ENCODE measurements at regions not wholly inside any gene's neighbourhood (a gene's known extent, or its start where the extent isn't known, plus 50 kb on each side); places are given as distances from the start of the nearest gene placed in this dataset.
"Not testable (repeated sequence)": the region's sequence is repeated elsewhere in the genome, so short reads cannot be mapped to it uniquely, and the experiment has no call there.

DNA sequence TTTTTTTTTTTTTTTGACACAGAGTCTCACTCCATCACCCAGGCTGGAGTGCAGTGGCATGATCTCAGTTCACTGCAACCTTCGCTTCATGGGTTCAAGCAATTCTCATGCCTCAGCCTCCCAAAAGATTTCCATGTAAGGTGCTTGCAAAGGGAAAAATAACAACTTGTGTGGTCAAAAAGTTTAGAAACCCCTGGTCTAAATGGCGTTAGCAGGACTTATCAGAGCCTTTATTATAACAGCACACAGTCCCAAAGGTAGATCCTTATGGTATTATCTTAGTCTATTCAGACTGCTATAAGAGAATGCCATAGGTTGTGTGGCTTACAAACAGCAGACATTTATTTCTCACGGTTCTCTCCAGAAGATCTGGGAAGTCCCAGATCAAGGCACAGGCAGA lies 135.0 kb downstream of the NPIPA8 start:
- TF ChIP-seq, protein P1, sequence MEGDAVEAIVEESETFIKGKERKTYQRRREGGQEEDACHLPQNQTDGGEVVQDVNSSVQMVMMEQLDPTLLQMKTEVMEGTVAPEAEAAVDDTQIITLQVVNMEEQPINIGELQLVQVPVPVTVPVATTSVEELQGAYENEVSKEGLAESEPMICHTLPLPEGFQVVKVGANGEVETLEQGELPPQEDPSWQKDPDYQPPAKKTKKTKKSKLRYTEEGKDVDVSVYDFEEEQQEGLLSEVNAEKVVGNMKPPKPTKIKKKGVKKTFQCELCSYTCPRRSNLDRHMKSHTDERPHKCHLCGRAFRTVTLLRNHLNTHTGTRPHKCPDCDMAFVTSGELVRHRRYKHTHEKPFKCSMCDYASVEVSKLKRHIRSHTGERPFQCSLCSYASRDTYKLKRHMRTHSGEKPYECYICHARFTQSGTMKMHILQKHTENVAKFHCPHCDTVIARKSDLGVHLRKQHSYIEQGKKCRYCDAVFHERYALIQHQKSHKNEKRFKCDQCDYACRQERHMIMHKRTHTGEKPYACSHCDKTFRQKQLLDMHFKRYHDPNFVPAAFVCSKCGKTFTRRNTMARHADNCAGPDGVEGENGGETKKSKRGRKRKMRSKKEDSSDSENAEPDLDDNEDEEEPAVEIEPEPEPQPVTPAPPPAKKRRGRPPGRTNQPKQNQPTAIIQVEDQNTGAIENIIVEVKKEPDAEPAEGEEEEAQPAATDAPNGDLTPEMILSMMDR (IDR thresholded peaks at IDR 0.05; ENCODE audit: low read depth, low read length, poor library complexity, severe bottlenecking) = not testable (repeated sequence)
- TF ChIP-seq EZH2phosphoT487 (IDR thresholded peaks at IDR 0.05; ENCODE audit: borderline replicate concordance, low read length) = not testable (repeated sequence)
